Stimulated activated CD8-positive, alpha-beta memory T cell treated with anti-CD3 and anti-CD28 coated beads, Interleukin-7, amount 100 ng/mL, for 48 hours (primary cell): ENCODE measurements at regions not wholly inside any gene's neighbourhood (a gene's known extent, or its start where the extent isn't known, plus 50 kb on each side); places are given as distances from the start of the nearest gene placed in this dataset.
A peak's percentile ranks its signal among the peaks of the same experiment; 100 is the strongest.
"Not testable (repeated sequence)": the region's sequence is repeated elsewhere in the genome, so short reads cannot be mapped to it uniquely, and the experiment has no call there.

ENCODE experiments used
- DNase-seq, 2 donors: peaks; one replicate each; pipeline ENCODE4 v3.0.0-alpha.2; 2020; ENCODE audit warnings: low read depth in 1 of 2; ENCODE audit errors: extremely low read depth in 1 of 2

- DNase-seq, result no peak
Measured at GRCh38 chr10:28354511-28354910, 51.6 kb upstream of the MPP7 start.

DNA sequence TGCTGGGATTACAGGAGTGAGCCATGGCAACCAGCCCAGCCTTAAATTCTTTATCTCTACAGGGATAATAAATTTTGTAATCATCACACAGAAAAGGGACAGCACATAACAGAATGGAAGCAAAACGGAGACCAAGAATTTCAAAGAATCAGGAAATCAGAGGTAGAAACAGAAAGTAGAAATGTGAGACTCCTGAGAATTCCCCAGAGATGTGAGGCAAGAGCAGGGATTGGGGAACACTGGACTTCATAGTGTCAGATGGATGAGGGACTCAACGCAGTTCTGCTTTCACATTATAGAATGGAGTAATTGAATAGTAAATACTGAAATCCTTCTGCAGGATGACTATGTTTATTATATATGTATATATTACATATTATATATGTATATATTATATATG lies 52.5 kb upstream of the MPP7 start:
- DNase-seq, result no peak

DNA sequence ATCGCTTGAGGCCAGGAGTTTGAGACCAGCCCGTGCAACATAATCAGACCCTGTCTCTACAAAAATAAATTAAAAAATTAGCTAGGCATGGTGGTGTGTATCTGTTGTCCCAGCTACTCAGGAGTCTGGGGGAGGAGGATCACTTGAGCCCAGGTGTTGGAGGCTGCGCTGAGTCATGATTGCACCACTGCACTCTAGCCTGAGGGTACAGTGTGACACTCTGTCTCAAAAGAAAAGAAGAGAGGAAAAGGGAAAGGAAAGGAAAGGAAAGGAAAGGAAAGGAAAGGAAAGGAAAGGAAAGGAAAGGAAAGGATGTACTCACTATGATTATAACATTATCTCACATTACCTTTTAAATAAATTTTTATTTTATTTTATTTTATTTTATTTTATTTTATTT lies 56.5 kb upstream of the MPP7 start:
- no peak for DNase-seq

- no peak for DNase-seq
Measured at GRCh38 chr10:28360175-28360574, 57.3 kb upstream of the MPP7 start.

- no peak for DNase-seq
Measured at GRCh38 chr10:28363376-28363775, 60.5 kb upstream of the MPP7 start.

- no peak for DNase-seq
Measured at GRCh38 chr10:28365840-28366239, 63.0 kb upstream of the MPP7 start.

GRCh38 chr10:28366994-28367393 lies 64.1 kb upstream of the MPP7 start:
- no peak for DNase-seq

DNA sequence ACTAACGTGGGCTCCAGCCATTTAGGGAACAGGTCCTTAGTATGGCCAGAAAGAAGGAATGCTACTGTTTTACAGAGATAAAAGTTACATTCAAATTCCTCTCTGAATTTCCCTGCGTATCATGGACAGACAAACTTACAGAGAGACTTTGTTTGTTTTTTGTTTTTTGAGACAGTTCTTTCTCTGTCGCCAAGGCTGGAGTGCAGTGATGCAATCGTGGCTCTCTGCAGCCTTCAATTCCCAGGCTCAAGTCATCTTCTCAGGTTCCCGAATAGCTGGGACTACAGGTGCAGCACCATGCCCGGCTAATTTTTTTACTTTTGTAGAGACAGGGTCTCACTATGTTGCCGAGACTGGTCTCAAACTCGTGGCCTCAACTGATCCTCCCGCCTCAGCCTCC lies 64.5 kb upstream of the MPP7 start:
- DNase-seq, result no peak

GRCh38 chr10:28367929-28368484 lies 65.1 kb upstream of the MPP7 start:
- peak in 1 of 2 donors; percentile 53 for DNase-seq

- DNase-seq, result no peak
Measured at GRCh38 chr10:28370107-28370835, 67.4 kb upstream of the MPP7 start.

- DNase-seq, result not testable (repeated sequence)
Measured at GRCh38 chr10:28371638-28372037, 68.8 kb upstream of the MPP7 start.

- no peak for DNase-seq
Measured at GRCh38 chr10:28374036-28374435, 71.2 kb upstream of the MPP7 start.

DNA sequence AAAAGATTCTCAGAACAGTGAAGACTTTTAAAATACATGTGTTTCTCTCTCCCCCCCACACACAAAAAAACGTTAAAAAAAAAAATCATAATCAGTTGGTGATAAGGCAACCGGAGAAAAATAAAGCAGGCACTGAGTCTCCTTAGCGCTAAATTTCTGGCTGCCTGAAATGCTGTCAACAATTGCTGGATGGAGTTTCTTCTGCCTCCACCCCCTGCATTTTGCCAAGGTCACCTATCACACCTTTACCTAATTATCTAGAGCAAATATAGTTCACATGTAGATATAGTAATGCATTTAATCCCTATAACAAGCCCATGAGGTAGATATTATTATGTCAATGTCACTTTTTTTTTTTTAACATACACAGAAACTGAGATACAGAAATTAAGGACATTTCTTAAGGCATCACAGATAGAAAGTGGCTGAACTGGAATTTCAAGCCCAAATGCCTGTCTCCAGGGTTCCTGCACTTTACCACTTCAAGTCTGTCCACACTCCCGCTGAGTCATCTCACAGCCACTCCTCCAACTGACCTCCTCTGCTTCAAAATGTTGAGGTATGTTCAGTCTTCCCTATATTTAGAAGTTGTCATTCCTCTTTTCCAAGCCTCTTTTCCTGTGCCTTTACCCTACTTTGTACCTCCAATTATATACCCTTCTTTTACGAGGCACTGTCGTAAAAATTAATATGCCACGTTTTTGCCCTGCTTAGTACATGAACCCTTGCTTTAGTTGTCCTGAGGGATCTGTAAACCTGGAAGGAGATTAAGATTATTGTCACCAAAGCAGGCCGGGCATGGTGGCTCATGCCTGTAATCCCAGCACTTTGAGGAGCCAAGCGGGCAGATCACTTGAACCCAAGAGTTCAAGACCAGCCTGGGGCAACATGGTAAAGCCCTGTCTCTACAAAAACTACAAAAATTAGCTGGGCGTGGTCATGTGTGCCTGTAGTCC lies 72.8 kb upstream of the MPP7 start:
- no peak for DNase-seq

GRCh38 chr10:28378986-28379585 lies 76.2 kb upstream of the MPP7 start:
- no peak for DNase-seq

- no peak for DNase-seq
Measured at GRCh38 chr10:28381466-28381865, 78.6 kb upstream of the MPP7 start.

- DNase-seq, result peak; percentile 45 to 76
Measured at GRCh38 chr10:28381903-28382347, 79.1 kb upstream of the MPP7 start.

DNA sequence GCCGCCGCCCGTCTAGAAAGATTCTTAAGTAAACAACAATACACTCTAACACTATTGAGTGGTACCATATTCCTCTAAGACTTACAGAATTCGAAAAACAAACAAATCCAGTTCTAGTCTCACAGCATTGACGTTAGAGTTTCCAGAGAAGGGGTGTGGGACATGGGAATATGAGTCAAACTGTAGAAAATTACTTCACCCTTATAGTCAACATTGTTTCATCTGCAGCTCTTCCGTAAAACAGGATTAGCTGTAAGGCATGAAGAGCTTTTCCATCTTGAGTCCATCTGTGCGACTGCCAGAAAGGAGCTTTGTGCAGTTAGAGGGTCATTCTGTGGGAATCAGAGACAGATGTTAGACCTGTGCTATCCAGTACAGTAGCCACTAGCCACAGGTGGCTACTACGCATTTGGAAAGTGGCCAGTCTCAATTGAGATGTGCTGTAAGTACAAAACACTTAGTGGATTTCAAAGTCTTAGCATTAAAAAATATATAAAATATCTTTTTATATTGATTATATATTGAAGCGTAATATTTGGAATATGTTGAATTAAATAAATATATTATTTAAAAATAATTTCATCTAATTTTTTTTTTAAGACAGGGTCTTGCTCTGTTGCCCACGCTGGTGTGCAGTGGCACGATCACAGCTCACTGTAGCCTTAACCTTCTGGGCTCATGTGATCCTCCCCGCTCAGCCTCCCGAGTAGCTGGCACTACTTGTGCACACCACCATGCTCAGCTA lies 79.8 kb upstream of the MPP7 start:
- DNase-seq, result no peak

DNA sequence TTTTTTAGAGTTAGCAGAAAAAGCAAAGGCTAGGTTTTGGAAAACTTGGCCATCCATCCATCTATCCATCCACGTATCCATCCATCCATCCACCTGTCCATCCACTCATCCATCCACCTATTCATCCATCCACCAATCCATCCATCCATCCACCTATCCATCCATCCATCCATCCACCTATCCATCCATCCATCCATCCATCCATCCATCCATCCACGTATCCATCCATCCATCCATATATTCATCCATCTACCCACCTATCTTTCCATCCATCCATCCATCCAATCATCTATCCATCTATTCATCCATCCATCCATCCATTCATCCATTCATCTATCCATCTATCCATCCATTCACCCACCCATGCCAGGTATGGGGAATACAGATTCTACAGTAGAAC lies 81.7 kb upstream of the MPP7 start:
- no peak for DNase-seq

DNA sequence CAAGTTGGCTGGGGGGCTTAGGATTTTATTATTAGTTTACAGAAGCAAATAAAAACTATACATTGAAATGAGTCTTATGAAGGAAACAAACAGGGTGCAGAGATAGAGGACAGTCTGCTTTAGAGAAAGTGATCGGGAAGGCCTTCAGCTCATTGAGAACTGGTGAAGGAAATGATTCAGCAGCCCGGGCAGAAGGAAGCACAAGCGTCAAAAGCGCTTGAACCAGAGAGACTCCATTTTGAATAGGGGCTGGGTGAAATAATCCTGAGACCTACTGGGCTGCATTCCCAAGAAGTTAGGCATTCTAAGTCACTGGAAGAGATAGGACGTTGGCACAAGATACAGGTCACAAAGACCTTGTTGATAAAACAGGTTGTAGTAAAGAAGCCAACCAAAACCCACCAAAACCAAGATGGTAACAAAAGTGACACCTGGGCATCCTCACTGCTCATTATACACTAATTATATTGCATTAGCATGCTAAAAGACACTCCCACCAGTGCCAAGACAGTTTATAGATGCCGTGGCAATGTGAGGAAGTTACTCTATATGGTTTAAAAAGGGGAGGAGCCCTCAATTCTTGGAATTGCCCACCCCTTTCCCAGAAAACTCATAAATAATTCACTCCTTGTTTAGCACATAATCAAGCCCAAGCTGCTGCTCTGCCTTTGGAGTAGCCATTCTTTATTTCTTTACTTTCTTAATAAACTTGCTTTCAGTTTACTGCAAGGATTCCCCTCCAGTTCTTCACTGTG lies 83.1 kb upstream of the MPP7 start:
- no peak for DNase-seq

DNA sequence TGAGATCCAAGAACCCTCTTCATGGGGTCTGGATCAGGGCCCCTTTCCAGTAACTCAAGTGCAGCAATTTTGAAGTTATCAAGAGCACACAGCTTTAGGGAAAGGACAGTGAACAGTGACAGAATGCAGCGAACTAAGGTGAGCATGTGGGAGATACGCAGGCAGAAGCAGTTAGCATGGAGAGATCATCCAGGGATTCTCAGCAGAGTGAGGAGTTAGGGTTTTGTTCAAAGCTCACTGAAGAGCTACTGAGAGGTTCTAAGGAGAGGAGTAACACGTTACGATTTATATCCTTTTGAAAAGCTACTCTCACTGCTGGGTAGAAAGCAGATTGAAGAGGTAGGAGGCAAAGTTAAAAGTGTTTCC lies 83.6 kb upstream of the MPP7 start:
- no peak for DNase-seq
